Islet of Langerhans (tissue), 1 donor: ENCODE measurements at regions not wholly inside any gene's neighbourhood (a gene's known extent, or its start where the extent isn't known, plus 50 kb on each side); places are given as distances from the start of the nearest gene placed in this dataset.
"Not testable (repeated sequence)": the region's sequence is repeated elsewhere in the genome, so short reads cannot be mapped to it uniquely, and the experiment has no call there.

Experiments
- FAIRE-seq: peaks from one replicate; lab custom pipeline; 2011; peaks lifted over from hg19 to GRCh38; lab: Jason Lieb, UNC

DNA sequence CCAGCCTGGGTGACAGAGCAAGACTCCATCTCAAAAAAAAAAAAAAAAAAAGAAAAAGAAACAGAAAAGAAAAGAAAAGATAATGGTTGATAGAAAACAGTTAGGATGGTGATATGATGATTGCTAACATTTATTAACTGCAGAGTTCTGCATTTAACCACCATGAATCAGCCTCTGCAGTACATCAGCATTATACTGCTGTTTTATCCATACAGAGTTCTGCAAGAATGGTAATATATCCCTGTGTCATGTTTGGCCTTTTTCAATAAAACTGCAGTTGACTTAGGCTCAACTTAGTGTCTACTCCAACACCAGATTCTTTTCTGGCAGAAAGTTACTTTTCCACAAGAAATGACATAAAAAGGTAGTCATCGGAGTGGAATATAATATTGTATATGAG lies 62.6 kb downstream of the DUSP6 start:
- FAIRE-seq: no peak

DNA sequence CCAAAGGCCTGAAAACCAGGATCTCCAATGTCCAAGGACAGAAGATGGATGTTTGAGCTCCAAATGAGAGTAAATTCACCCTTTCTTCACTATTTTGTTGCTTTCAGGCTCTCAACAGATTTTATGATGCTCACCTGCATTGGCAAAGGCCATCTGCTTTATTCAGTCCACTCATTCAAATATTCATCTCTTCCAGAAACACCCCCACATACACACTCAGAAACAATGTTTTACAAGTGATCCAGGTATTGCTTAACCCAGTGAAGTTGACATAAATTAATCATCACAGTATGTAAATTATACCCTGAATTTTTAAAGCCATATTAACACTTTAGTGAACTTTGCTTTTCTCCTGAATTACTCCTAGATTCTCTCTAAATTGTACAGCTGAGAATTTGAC lies 63.3 kb downstream of the DUSP6 start:
- no peak for FAIRE-seq

DNA sequence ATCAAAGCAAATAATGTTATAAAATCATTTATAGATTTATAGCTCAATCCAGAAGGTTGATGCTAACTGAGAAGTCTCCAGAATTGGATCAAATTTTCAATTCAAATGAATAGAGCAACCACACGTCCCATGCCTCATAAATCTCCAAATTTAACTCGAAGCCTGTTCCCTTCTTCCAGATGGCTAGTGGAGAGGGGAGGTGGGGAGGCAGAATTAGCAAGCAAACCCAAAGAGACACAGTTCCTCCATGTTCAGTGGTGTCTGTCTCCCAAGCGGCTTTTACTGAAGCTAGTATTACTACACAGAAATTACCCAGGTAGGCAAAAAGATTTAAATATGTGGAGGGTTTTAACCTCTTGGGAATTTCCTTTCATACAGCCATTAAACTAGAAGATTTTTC lies 65.8 kb downstream of the DUSP6 start:
- FAIRE-seq: no peak

DNA sequence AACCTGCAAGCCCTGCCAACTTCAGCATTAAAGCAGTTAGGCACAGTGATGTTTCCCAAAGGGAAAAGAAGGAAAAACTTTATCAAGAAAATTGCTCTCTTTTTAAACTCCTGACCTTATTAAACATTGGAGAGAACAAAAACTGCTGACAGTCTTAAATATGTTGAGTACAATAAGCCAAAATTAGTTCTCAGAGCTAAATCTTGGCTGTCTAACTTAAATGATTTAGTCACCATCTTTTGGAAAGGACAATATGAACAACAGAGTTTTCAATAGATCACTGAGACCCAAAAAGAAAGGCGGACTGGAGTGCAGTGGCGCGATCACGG lies 70.8 kb downstream of the DUSP6 start:
- FAIRE-seq: no peak

DNA sequence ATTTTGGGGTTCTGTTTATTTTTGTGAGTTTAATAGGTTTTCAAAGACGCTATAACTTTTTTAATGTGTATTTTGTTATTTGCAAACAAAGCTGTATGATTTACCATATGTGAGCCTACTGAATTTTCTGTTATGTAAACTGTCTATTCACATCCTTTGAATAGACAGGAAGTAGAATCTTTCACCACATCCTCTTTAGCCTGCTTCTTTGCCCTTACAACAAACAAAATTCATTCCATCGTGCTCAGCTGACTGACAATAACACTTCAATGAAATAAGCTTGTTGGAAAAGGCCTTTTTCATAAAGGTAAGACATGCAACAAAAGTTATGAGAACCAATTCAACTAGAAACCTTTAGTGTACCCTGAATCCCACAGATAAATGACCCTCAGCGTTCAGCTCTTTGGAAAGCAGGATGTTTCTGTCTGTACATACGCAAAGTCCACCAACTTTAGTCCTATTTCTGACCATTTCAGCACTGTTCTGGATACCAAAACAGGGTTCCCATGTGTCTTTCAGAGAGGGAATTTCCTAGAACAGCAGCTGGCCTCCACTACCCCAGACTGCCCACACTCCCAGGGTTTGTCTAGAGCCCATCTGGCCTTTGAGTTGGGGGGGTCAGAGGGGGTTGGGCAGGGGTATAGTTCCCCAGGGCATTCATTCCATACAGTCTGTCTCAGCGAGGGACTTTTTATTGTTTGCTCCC lies 71.3 kb downstream of the DUSP6 start:
- no peak for FAIRE-seq

DNA sequence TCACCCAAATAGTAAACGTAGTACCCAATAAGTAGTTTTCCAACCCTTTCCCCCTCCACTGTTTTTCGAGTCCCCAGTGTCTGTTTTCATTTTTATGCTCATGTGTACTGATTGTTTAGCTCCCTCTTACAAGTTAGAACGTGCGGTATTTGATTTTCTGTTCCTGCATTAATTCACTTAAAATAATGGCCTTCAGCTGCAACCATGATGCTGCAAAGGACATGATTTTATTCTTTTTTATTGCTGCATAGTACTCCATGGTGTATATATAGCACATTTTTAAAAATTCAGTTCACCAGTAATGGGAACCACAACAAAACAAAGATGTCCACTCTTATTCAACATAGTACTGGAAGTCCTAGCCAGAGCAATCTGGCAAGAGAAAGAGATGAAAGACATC lies 72.8 kb downstream of the DUSP6 start:
- FAIRE-seq: no peak

DNA sequence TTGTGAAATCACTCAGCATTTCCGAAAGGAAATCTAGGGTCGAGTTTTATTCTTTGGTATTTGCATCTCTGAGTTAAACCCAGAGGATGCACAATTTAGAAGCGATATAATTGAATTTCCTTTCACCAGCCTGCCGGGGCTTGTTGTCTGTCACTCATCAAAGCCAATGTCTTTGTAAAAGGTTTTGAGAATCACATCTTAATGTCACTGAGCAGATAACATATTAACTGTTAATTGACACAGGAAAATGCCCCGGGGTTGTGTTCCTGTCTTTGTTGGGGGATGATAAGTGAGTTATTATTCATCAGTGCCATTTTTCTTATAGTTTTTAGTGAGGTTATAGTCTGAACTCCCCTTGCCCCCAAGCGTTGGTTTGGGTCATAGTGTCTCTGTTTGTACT lies 73.4 kb downstream of the DUSP6 start:
- FAIRE-seq: no peak

DNA sequence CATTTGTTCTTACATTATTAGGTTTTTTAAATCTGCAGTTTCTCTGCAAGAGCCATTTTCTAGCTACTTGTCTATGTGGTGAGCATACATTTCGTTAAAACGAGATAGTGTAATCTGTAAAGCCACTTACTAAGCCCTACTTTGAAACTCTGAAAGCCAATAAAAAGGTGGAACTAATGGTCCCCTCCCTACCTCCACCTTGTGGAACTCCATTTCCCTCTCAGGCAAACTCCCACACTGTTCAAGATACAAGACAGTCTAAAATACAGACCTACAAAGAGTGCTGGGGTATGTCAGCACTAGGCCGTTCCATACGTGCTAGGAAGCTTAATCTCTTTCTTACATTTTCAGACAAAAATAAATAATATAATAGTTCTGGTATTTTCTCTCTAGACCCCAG lies 74.1 kb downstream of the DUSP6 start:
- FAIRE-seq: no peak

DNA sequence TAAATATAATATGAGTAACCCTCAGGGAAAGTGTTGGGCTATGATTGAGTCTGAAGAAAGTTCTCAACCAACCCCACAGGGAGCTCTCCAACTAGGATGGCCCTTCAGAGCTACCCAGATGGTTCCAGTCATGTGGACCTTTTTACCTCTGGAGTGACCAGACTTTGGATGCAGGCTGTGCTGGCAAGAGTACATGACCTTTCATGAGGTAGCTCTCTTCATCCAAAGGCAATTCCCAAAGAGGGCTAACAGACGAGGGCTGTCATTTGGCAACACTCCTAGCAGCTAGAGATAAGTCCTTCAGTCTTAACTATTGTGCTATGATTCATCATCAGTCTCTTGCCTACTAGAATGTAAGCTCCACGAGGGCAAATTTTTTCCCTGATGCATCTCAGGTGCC lies 75.4 kb downstream of the DUSP6 start:
- FAIRE-seq: no peak

DNA sequence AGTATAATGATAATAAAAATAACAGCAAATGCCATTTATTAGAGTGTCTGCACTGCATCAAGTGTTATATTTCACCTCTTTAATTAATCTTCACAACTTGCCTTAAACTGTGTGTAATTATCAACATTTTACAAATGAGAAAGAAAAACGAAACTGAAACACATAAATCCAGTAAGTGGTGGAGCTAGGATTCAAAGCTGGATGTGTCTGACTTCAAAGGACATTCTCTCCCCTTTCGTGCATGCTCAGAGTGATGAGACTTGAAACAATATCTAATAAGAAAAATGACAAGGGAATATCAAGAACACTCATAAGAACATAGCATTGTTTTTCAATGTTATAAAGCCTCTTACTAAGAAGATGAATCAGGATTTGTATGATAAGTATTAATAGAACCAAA lies 78.8 kb downstream of the DUSP6 start:
- FAIRE-seq: no peak

DNA sequence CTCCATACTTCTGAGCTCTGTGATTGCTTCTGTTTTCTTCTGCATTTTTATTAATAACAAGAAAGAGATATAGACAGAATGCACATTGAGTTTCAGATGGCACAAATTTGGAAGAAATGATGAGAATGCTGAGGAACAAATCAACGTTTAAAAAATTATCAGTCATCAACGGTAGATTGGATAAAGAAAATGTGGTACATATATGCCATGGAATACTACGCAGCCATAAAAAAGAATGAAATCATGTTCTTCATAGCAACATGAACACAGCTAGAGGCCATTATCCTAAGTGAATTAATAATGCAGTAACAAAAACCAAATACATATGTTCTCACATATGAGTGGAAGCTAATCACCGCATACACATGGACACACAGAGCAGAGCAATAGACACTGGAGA lies 81.8 kb downstream of the DUSP6 start:
- no peak for FAIRE-seq

DNA sequence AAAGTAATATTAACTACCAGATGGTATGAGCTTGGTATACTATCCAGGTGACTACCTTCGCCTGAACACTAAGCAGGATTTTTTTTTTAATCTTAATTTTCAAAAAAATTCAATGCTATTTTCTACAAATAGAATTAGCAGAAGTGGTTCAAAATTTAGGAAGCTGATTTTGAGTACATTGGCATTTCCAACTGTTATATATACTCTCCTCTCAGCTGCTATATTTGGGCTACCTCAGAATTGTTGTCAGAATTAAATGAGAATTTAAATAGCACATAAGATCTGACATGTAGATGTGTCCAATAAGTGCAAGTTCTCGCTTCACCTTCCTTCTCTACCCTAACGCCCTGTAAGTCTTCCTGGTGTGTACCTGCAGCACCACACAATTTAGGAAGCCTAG lies 83.1 kb downstream of the DUSP6 start:
- FAIRE-seq: no peak

DNA sequence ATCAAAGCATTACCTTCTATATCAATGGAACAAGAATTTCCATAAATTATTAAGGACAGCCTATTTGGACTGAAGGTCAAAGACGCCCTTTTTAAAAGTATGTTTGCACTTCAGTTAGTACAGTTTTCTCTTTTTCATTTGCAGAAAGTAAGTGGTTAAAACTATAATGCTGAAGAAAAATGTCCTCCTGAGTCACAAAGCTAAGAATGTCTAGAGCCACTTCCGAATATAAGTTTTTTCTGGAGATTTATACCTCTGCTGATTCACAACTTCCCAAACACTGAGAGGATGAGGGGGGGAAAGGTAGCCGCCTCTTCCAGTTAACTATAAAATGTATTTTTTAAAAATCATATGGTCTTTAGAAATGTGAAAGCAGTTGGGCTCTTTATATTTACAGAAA lies 84.9 kb downstream of the DUSP6 start:
- no peak for FAIRE-seq

DNA sequence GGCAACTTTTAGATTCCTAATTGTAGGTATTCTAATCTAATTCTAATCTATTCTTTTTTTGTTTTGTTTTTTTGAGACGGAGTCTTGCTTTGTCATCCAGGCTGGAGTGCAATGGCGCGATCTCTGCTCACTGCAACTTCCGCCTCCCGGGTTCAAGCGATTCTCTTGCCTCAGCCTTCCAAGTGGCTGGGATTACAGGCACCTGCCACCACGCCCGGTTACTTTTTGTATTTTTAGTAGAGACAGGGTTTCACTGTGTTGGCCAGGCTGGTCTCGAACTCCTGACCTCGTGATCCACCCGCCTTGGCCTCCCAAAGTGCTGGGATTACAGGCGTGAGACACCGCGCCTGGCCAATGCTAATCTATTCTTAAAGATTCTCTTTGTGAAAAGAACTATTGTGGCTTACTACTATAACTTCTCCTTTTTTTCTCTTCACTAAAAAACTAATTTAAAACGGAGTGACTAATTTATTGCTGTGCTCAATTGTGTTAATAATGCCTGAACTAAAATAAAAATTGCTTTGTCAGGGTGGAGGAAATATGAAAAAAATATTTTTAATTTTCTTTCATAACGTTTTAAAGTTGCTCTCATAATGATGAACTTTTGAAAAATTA lies 85.6 kb downstream of the DUSP6 start:
- FAIRE-seq: not testable (repeated sequence)

DNA sequence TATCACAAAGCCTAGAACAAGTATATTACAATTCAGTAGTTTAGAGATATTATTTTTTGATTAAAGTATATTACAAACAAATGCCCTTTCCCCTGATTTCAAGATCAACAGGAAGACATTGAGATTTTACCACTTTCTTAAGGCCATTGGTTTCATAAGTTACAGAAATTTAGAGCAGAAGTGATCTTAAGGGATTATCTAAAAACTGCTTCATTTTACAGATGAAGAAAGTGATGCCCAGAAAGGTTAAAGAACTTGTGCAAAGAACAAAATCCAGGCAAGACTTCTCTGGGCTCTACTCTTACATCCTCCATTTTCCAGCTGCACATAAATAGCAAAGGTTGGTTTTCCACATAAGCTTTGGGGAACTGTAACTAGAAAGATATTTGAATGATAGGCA lies 87.5 kb downstream of the DUSP6 start:
- FAIRE-seq: no peak

DNA sequence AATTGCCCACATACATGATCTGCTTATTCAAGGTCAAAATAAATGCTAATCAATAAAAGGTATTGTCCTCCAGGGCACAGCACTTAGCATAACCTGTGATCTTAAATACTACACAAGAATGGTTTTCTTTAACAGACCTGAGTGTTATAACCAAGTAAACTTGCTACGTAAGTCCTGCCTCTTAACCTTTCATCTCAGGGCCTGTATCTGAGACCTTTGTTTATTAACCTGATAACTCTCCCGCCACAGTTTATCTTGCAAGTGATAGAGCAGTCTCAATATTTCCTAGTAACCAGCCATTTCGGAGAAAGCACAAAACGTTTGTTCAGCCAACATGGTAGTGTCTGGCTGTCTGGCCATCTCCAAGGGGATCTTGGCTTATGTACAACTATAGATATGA lies 88.4 kb downstream of the DUSP6 start:
- no peak for FAIRE-seq

DNA sequence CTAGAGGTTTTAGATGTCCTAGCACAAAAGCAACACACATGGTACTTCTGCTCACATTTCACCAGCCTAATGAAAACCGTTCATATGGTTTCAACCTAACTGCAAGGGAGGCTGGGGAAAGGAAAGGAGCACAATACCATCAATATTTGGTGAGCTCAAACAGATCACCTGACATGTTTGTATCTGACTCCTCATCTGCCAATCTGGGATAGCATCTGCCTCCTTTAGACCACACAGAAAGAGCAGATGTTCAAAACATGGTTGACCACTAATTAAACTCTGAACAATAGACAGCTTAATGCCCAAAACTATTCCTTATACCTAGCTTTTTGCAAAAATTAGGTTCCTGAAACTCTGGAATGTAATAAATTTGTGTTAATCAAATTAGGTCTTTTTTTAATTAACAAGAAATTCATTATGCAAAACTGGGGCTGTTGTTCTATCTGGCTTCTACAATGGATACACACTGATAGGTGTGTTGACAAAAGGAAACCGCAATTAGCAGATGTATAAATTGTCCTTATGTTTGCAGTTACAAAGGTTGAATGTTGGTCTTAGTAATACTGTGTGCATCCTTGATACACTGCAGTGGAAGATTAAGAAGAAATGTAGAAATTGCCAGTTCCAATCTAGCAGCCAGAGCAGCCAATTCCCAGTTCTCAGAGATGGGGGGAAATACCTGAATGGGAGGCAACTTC lies 89.3 kb downstream of the DUSP6 start:
- FAIRE-seq: no peak

DNA sequence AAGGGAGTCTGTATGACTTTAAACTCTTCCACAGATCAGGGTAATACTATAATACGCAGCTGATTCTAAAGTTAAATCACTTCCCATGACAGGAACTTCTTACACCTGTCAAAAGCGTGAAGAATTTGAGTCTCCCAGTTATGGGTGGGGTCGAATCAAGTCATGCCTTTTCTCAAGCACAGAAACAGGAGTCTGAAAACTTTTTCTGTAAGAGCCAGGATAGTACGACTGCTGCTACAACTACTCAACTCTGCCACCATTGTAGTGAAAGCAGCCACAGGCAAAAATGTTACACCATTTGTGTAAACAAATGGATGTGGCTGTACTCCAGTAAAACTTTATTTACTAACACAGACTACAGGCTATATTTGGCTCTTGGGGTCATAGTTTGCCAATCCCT lies 90.3 kb downstream of the DUSP6 start:
- FAIRE-seq: no peak

DNA sequence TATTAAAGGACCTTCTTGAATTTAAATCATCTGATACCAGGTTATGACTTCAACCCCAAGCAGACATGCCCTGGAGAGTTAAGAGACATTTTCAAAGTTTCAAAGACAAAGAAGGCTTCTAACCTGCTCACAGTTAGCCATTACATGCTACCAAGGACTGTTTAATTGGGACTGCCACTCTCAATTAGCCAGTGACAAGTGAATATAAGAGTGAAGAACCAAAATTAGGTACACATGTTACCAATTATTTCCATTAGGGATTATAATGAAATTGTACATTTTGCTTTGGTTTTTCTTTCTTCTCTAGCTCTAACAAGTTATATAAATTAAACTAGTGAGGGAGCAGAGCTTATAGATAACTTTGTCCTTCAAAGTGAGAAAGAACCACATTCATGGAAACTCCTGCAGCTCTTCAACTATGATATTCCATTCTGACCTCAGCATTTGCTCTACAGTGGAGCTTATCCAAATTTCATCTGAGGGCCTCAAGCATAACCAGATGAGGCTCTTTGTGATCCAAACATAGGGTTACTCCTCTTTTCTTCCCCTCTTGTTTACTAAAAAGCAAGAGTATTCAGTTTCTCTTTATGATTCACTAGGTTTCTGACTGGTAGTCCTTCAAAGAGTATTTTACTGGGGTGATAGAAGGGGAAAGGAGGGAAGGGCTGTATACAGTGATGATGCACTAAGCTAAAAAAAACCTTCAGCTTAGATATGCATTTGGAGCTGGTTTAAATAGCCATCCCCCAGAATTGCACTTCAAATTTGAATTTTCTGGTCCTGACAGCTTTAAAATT lies 91.3 kb downstream of the DUSP6 start:
- FAIRE-seq: no peak

DNA sequence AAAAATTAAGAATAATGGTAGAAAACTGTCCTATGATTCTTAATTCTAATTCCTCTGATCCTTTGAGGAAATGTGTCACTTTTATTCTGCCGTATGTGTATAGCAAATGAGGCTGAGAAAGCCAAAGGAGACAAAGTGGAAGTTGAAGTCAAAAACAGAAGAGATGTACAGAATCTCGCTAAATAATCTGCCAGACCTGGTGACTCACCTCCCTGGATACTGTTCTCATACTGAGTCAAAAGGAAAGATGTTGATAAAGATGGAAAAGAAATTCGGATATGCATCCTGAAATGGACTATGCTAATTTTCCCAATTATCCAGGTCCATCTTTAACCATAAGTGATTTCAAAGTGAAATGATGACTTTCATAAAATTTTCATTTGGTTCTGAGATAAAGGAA lies 92.5 kb downstream of the DUSP6 start:
- FAIRE-seq: no peak

DNA sequence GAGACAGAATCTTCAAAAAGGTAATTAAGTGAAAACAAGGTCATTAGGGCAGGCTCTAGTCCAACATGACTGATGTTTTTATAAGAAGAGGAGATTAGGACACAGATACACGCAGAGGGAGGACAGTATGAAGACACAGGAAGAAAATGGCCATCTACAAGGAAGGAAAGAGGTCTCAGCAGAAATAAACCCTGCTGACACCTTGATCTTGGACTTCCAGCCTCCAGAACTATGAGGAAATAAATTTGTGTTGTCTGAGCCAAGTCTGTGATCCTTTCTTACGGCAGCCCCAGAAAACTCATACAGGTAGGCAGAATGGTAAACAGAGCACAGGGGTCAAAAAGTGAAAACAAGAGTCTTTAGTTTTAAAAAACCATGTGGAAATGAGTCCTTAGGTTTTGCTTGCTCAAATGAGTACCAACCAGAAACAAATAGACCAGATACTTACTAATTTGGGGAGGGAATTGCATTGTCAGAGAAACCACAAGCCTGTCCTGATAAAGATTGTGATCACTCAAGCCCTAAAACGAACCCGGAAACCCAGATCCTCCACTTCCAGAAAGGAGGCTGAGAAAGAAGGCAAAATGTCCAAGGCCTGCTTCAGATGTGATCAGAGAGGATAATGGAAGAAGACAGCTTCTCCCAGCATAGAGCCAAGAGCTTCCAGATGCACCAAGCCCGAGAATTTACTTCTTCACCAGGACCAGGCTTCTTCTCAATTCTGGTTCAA lies 93.9 kb downstream of the DUSP6 start:
- no peak for FAIRE-seq

DNA sequence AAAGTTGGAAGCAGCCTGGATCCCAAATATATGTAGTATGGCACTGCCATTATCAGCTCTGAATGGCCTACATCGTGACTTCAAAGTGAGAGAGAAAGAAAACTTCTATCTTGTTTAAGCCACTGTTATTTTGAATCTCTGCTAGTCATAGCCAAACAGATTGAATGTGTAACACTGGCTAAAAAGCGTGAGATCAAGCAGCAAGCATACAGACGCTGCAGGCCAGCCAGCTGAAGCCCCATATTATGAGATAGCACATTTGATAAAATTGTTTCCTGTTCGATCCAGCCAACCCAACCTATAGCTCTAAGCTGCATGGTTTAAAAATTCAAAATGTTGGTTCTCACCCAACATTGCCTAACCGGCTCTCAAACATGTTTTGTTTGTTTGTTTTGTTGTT lies 95.0 kb downstream of the DUSP6 start:
- no peak for FAIRE-seq

DNA sequence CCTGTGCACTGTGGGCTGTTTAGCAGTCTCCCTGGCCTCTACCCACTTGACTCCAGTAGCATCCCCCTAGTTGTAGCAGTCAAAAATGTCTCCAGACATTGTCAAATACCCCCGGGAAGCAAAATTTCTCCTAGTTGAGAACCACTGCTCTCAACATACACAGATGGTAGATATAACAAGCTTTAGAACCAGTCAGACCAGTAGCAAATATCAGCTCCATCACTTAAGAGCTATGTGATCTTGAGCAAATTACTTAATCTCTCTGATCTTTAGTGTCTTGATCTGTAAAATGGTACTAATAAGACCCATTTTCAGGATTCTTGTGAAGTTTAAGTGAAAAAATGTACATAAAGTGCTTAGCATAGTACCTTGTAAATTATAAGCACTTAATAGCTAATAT lies 96.2 kb downstream of the DUSP6 start:
- FAIRE-seq: no peak
